ENCODE measurements at regions not wholly inside any gene's neighbourhood (a gene's known extent, or its start where the extent isn't known, plus 50 kb on each side); places are given as distances from the start of the nearest gene placed in this dataset.
"Not testable (repeated sequence)": the region's sequence is repeated elsewhere in the genome, so short reads cannot be mapped to it uniquely, and the experiment has no call there.

DNA sequence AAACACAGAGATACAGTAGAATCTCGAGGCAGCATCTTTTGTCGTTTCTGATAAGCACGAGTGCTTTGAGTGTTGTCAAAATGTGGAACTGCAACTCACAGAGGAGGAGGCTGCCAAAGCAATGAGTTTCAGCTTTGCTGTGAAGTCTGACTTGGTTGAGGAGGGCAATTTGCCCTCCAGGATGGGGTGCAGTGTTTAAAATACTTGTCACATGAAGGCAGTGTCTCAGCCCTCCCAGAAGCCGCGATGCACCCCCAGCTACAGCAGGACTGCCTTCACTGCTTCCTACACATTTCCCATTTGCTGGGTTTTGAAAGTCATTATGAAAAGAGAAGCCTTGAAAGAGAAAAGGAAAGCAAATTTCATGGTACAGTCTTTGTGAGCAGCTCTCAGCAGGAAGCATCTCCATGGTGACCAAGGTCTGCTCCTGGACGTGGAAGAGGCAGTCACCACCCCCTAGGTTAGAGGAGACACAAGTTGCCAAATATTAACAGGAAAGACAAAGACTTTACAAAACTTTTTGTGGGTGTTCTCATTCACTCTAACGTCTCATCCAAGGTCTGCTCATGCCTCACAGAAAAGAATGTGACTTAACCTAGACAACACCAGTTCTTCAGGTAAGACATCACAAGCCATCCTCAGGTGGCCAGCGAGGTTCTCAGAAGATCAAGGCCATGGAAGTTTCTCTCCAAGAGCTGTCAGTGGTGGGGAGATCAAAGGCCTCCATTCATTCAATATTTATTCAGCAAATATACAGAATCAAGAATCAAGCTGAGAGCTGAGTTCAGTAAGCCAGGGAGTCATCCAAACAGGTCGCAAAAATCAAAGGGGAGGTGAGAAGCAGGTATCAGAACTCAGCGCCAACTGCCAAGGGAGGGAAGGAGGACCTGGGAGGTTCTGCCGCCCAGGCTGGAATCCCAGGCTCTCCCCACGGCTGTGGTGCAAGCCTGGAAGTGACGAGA, 476.0 kb downstream of the EIPR1 start:
- POLR2A ChIA-PET: no interaction called here
- CTCF ChIA-PET: no interaction called here
- ATAC-seq (replicated peaks in 1 of 4) (no peak), DNase-seq (no peak)
- WGBS (ENCODE audit: insufficient coverage): 74% methylated on average over 3 of the region's 13 CpGs
- Histone ChIP-seq H3K4me1 (ENCODE audit: control insufficient read depth in 1 of 2, extremely low read depth in 1 of 2, insufficient read depth in 2 of 2, low read length in 2 of 2) (no peaks in the 10 kb centered on the region), H3K27ac (ENCODE audit: low read length) (no peak overlapping the region), H3K4me3 (ENCODE audit: control insufficient read depth in 1 of 2, extremely low read depth in 1 of 2, low read length in 1 of 2) (no peak overlapping the region), H3K36me3 (ENCODE audit: control insufficient read depth in 2 of 2, extremely low read depth in 1 of 2, insufficient read depth in 1 of 2, low read length in 1 of 2) (no peaks in the 10 kb centered on the region), H3K27me3 (replicated peaks in 1 of 2; ENCODE audit: control insufficient read depth in 2 of 2, extremely low read depth in 1 of 2, insufficient read depth in 2 of 2, low read length in 1 of 2) (no peaks in the 10 kb centered on the region), H3K9me3 (no peaks in the 10 kb centered on the region)
- Mint-ChIP-seq H3K36me3 (no peaks in the 10 kb centered on the region), H3K4me1 (peaks cover 12 to 14% (median 14%) of the 10 kb centered on the region in 3 donors), H3K9me3 (no peaks in the 10 kb centered on the region), H3K4me3 (no peak overlapping the region), H3K27ac (peak overlapping the region in 1 of 2 donors; percentile 28), H3K27me3 (no peaks in the 10 kb centered on the region)

DNA sequence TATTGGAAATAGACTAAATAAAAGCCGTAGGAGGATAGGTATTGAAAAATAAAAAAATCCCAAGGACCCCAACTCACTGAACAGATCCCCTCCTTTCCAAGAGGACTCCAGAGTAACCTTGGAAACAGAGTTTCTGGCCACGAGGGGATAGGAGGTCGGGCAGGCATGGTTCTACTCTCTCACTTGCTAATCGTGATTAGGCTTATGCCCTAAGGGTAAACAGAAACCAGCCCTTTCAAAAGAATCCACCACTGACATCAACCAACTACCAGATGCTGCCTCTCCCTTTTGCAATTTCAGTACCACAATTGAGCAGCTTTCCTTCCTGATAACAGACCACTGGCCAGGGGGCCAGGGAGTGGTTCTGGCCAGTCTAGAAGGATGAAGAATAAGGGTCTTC, 477.8 kb downstream of the EIPR1 start:
- WGBS (ENCODE audit: insufficient coverage): no CpG with 5 or more reads among the region's 4 CpGs
- Histone ChIP-seq H3K36me3 (ENCODE audit: control insufficient read depth in 2 of 2, extremely low read depth in 1 of 2, insufficient read depth in 1 of 2, low read length in 1 of 2) (no peaks in the 10 kb centered on the region), H3K4me1 (ENCODE audit: control insufficient read depth in 1 of 2, extremely low read depth in 1 of 2, insufficient read depth in 2 of 2, low read length in 2 of 2) (no peaks in the 10 kb centered on the region), H3K27ac (ENCODE audit: low read length) (no peak overlapping the region), H3K27me3 (replicated peaks in 1 of 2; ENCODE audit: control insufficient read depth in 2 of 2, extremely low read depth in 1 of 2, insufficient read depth in 2 of 2, low read length in 1 of 2) (no peaks in the 10 kb centered on the region), H3K4me3 (ENCODE audit: control insufficient read depth in 1 of 2, extremely low read depth in 1 of 2, low read length in 1 of 2) (no peak overlapping the region), H3K9me3 (no peaks in the 10 kb centered on the region)
- CTCF ChIA-PET: no interaction called here
- Mint-ChIP-seq H3K4me1 (peaks cover 12 to 14% (median 14%) of the 10 kb centered on the region in 3 donors), H3K27ac (no peak overlapping the region), H3K4me3 (no peak overlapping the region), H3K27me3 (no peaks in the 10 kb centered on the region), H3K9me3 (no peaks in the 10 kb centered on the region), H3K36me3 (no peaks in the 10 kb centered on the region)
- DNase-seq: no peak
- POLR2A ChIA-PET: no interaction called here
- ATAC-seq (replicated peaks in 1 of 4): no peak

DNA sequence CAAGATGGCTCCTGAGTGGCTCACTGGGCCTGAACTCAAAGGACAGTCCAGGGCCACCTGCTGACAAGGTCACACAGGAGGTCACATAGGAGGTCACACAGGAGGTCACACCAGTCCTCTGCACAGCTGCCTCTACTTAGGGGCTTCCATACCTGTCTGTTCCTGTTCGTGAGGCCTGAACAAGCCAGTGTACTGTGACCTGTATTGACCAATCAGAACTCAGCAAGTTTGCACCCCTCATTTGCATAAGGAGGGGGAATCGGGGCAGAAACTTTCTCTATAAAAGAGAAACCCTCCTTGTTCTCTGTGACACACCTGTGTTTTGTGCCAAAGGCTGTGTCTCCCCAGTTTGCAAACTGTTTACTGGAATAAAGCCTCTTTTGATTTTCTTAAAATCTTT, 478.9 kb downstream of the EIPR1 start:
- Histone ChIP-seq H3K4me1 (ENCODE audit: control insufficient read depth in 1 of 2, extremely low read depth in 1 of 2, insufficient read depth in 2 of 2, low read length in 2 of 2) (no peaks in the 10 kb centered on the region), H3K27ac (ENCODE audit: low read length) (no peak overlapping the region), H3K27me3 (replicated peaks in 1 of 2; ENCODE audit: control insufficient read depth in 2 of 2, extremely low read depth in 1 of 2, insufficient read depth in 2 of 2, low read length in 1 of 2) (no peaks in the 10 kb centered on the region), H3K4me3 (ENCODE audit: control insufficient read depth in 1 of 2, extremely low read depth in 1 of 2, low read length in 1 of 2) (no peak overlapping the region), H3K9me3 (no peaks in the 10 kb centered on the region), H3K36me3 (ENCODE audit: control insufficient read depth in 2 of 2, extremely low read depth in 1 of 2, insufficient read depth in 1 of 2, low read length in 1 of 2) (no peaks in the 10 kb centered on the region)
- H3K9me3 Mint-ChIP-seq: no peaks in the 10 kb centered on the region
- no peak overlapping the region for H3K4me3 Mint-ChIP-seq
- no peaks in the 10 kb centered on the region for H3K36me3 Mint-ChIP-seq
- DNase-seq: no peak
- ChIA-PET POLR2A (no interaction called here), CTCF (no interaction called here)
- no peak overlapping the region for H3K27ac Mint-ChIP-seq
- ATAC-seq (replicated peaks in 1 of 4): no peak
- WGBS (ENCODE audit: insufficient coverage): 67% methylated on average over 1 of the region's 2 CpGs
- no peaks in the 10 kb centered on the region for H3K27me3 Mint-ChIP-seq
- peaks cover 12 to 14% (median 14%) of the 10 kb centered on the region in 3 donors for H3K4me1 Mint-ChIP-seq

DNA sequence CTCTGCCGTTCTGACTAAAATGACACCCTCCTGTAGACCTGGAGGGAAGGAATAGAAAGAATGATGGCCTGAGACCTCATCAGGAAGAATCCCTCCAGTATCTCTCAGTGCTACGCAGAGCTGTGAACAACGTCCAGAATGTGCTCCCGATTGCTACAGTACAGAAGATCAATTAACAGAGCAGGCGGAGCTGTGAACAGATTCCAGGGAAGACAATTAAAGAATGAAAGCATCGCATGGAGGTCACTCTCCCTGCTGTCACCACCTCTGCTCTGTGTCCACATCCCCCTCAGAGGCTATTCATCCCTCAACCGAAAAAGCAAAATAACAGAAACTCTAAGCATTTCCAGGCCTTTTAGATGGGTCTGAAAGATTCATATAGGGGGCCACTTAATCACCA, 481.0 kb downstream of the EIPR1 start:
- no peak overlapping the region for H3K4me3 ChIP-seq (ENCODE audit: control insufficient read depth in 1 of 2, extremely low read depth in 1 of 2, low read length in 1 of 2)
- H3K27ac Mint-ChIP-seq: no peak overlapping the region

DNA sequence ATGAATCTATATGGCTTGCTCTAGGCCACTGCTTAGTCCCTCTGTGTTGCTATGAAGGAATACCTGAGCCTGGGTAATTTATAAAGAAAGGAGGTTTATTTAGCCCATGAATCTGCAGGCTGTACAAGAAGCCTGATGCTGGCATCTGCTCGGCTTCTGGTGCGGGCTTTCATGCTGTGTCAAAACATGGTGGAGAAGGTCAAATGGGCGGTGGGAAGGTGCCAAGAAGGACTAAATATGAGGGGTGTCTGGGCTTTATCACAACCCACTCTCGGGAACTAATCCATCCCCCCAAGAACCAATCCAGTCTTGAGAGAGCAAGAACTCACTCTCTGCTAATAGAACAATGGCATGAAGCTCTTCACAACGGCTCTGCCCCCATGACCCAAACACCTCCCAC, 481.6 kb downstream of the EIPR1 start:
- Histone ChIP-seq H3K4me3 (ENCODE audit: control insufficient read depth in 1 of 2, extremely low read depth in 1 of 2, low read length in 1 of 2) (no peak overlapping the region), H3K27ac (ENCODE audit: low read length) (no peak overlapping the region), H3K36me3 (ENCODE audit: control insufficient read depth in 2 of 2, extremely low read depth in 1 of 2, insufficient read depth in 1 of 2, low read length in 1 of 2) (no peaks in the 10 kb centered on the region), H3K9me3 (no peaks in the 10 kb centered on the region), H3K4me1 (ENCODE audit: control insufficient read depth in 1 of 2, extremely low read depth in 1 of 2, insufficient read depth in 2 of 2, low read length in 2 of 2) (no peaks in the 10 kb centered on the region), H3K27me3 (replicated peaks in 1 of 2; ENCODE audit: control insufficient read depth in 2 of 2, extremely low read depth in 1 of 2, insufficient read depth in 2 of 2, low read length in 1 of 2) (peaks cover 0 to 1% of the 10 kb centered on the region in 2 experiments)
- no CpG with 5 or more reads among the region's 5 CpGs for WGBS (ENCODE audit: insufficient coverage)
- Mint-ChIP-seq H3K9me3 (no peaks in the 10 kb centered on the region), H3K27ac (no peak overlapping the region), H3K36me3 (no peaks in the 10 kb centered on the region), H3K27me3 (peaks cover 0 to 1% of the 10 kb centered on the region in 2 donors), H3K4me1 (peaks cover under 1 to 2% (median 2%) of the 10 kb centered on the region in 3 donors), H3K4me3 (no peak overlapping the region)
- CTCF ChIA-PET: no interaction called here
- no peak for DNase-seq
- POLR2A ChIA-PET: no interaction called here
- ATAC-seq (replicated peaks in 1 of 4): no peak

More for the DNA sequence above, 481.0 kb downstream of the EIPR1 start:
- no peak for ATAC-seq (replicated peaks in 1 of 4)
- no peaks in the 10 kb centered on the region for H3K4me1 ChIP-seq (ENCODE audit: control insufficient read depth in 1 of 2, extremely low read depth in 1 of 2, insufficient read depth in 2 of 2, low read length in 2 of 2)
- POLR2A ChIA-PET: no interaction called here
- DNase-seq: no peak
- no peaks in the 10 kb centered on the region for H3K36me3 ChIP-seq (ENCODE audit: control insufficient read depth in 2 of 2, extremely low read depth in 1 of 2, insufficient read depth in 1 of 2, low read length in 1 of 2)
- H3K4me3 Mint-ChIP-seq: no peak overlapping the region
- H3K36me3 Mint-ChIP-seq: no peaks in the 10 kb centered on the region
- WGBS (ENCODE audit: insufficient coverage): 90% methylated on average over 4 of the region's 7 CpGs
- H3K9me3 ChIP-seq: no peaks in the 10 kb centered on the region
- H3K27me3 ChIP-seq (replicated peaks in 1 of 2; ENCODE audit: control insufficient read depth in 2 of 2, extremely low read depth in 1 of 2, insufficient read depth in 2 of 2, low read length in 1 of 2): no peaks in the 10 kb centered on the region
- no peak overlapping the region for H3K27ac ChIP-seq (ENCODE audit: low read length)
- no peaks in the 10 kb centered on the region for H3K9me3 Mint-ChIP-seq
- H3K27me3 Mint-ChIP-seq: no peaks in the 10 kb centered on the region
- CTCF ChIA-PET: no interaction called here
- peaks cover 7 to 9% (median 8%) of the 10 kb centered on the region in 3 donors for H3K4me1 Mint-ChIP-seq

DNA sequence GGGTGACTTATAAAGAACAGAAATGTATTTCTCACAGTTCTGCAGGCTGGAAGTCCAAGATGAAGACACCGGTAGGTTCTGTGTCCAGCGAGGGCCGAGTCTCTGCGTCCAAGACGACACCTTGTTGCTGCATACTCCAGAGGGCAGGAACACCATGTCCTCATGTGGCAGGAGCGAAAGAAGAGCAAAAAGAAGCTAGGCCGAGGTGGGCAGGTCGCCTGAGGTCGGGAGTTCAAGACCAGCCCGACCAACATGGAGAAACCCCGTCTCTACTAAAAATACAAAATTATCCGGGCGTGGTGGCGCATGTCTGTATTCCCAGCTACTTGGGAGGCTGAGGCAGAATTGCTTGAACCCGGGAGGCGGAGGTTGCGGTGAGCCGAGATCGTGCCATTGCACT, 483.6 kb downstream of the EIPR1 start:
- POLR2A ChIA-PET; DNase-seq; H3K4me3 Mint-ChIP-seq; H3K4me1 Mint-ChIP-seq; CTCF ChIA-PET; H3K27ac ChIP-seq (ENCODE audit: low read length); H3K27me3 ChIP-seq (replicated peaks in 1 of 2; ENCODE audit: control insufficient read depth in 2 of 2, extremely low read depth in 1 of 2, insufficient read depth in 2 of 2, low read length in 1 of 2); H3K4me1 ChIP-seq (ENCODE audit: control insufficient read depth in 1 of 2, extremely low read depth in 1 of 2, insufficient read depth in 2 of 2, low read length in 2 of 2); H3K36me3 ChIP-seq (ENCODE audit: control insufficient read depth in 2 of 2, extremely low read depth in 1 of 2, insufficient read depth in 1 of 2, low read length in 1 of 2); H3K4me3 ChIP-seq (ENCODE audit: control insufficient read depth in 1 of 2, extremely low read depth in 1 of 2, low read length in 1 of 2); H3K9me3 Mint-ChIP-seq; H3K36me3 Mint-ChIP-seq; ATAC-seq (replicated peaks in 1 of 4); H3K27ac Mint-ChIP-seq; H3K9me3 ChIP-seq: not testable (repeated sequence)
- WGBS (ENCODE audit: insufficient coverage): 85% methylated on average over 14 of the region's 19 CpGs
- peaks cover 0 to 12% of the 10 kb centered on the region in 2 donors for H3K27me3 Mint-ChIP-seq

Measured in T-cell (primary cell).